Kidney epithelial cell (primary cell): ENCODE measurements at regions not wholly inside any gene's neighbourhood (a gene's known extent, or its start where the extent isn't known, plus 50 kb on each side); places are given as distances from the start of the nearest gene placed in this dataset.

Source experiments
- DNase-seq: peaks from one replicate; pipeline ENCODE4 v3.0.0-alpha.2; 2010; ENCODE audit warnings: low read depth
- H3K27me3 ChIP-seq: 2 replicates; pipeline ENCODE4 v1.6.0; 2011; ENCODE audit warnings: low read length; ENCODE audit not compliant: control insufficient read depth, insufficient read depth
- H3K36me3 ChIP-seq: 2 replicates; pipeline ENCODE4 v1.5.1; 2011; ENCODE audit warnings: low read length; ENCODE audit not compliant: control insufficient read depth, insufficient read depth
- H3K4me3 ChIP-seq: 2 replicates; pipeline ENCODE4 v1.5.1; 2011; ENCODE audit warnings: low read depth, mild to moderate bottlenecking, control low read depth, low read length
- CTCF ChIP-seq: IDR thresholded peaks from 2 replicates; pipeline ENCODE4 v1.5.1; 2011; ENCODE audit warnings: mild to moderate bottlenecking, moderate library complexity, low read length, control low read depth, inconsistent platforms; ENCODE audit not compliant: insufficient read depth, poor library complexity, severe bottlenecking

- DNase-seq = no peak
- no peak for TF ChIP-seq CTCF
- no peaks in the 10 kb centered on the region for H3K27me3 ChIP-seq
- no peak overlapping the region for H3K4me3 ChIP-seq
- no peaks in the 10 kb centered on the region for H3K36me3 ChIP-seq
These were observed 683.1 kb downstream of the DOK5 start for GRCh38 chr20:55158446-55158845.

GRCh38 chr20:55155360-55155759 is 680.0 kb downstream of the DOK5 start:
- H3K36me3 ChIP-seq = no peaks in the 10 kb centered on the region
- H3K27me3 ChIP-seq = no peaks in the 10 kb centered on the region
- no peak overlapping the region for H3K4me3 ChIP-seq
- TF ChIP-seq CTCF = no peak
- DNase-seq = no peak

- Histone ChIP-seq H3K36me3 (no peaks in the 10 kb centered on the region), H3K27me3 (no peaks in the 10 kb centered on the region), H3K4me3 (no peak overlapping the region)
- TF ChIP-seq CTCF = no peak
- no peak for DNase-seq
These were observed 677.7 kb downstream of the DOK5 start for GRCh38 chr20:55153001-55153645.

GRCh38 chr20:55151171-55151570 is 675.8 kb downstream of the DOK5 start:
- no peak for DNase-seq
- Histone ChIP-seq H3K36me3 (no peaks in the 10 kb centered on the region), H3K4me3 (no peak overlapping the region), H3K27me3 (no peaks in the 10 kb centered on the region)
- TF ChIP-seq CTCF = no peak

GRCh38 chr20:55143601-55144000 is 668.2 kb downstream of the DOK5 start:
- TF ChIP-seq CTCF = no peak
- DNase-seq = no peak

GRCh38 chr20:55142932-55143331 is 667.5 kb downstream of the DOK5 start:
- TF ChIP-seq CTCF = no peak
- no peaks in the 10 kb centered on the region for H3K36me3 ChIP-seq
- no peaks in the 10 kb centered on the region for H3K27me3 ChIP-seq
- H3K4me3 ChIP-seq = no peak overlapping the region
- DNase-seq = no peak

More at GRCh38 chr20:55143601-55144000, 668.2 kb downstream of the DOK5 start:
- no peak overlapping the region for H3K4me3 ChIP-seq
- no peaks in the 10 kb centered on the region for H3K36me3 ChIP-seq
- no peaks in the 10 kb centered on the region for H3K27me3 ChIP-seq
